DND-41 (cell line): ENCODE measurements at regions not wholly inside any gene's neighbourhood (a gene's known extent, or its start where the extent isn't known, plus 50 kb on each side); places are given as distances from the start of the nearest gene placed in this dataset.

Source experiments
- ATAC-seq: fragments of 200-7000 bp; cut with Tn5 transposase; 3 replicates; pipeline ENCODE4 v1.9.1; 2021; ENCODE audit warnings: low read depth; ENCODE audit not compliant: insufficient read depth
- DNase-seq: peaks from one replicate; pipeline ENCODE4 v3.0.0-alpha.2; 2020
- H2AFZ ChIP-seq: 2 replicates; pipeline ENCODE4 v1.6.0; 2012; ENCODE audit warnings: low read depth, low read length
- H3K27ac ChIP-seq: 2 replicates; pipeline ENCODE4 v1.5.1; 2012; ENCODE audit warnings: low read length, inconsistent platforms
- H3K27me3 ChIP-seq: fragments of 200-600 bp; sonication (generic); 2 replicates; pipeline ENCODE4 v1.6.0; 2012; ENCODE audit warnings: low read length, mild to moderate bottlenecking, inconsistent platforms; ENCODE audit not compliant: insufficient read depth, poor library complexity
- H3K36me3 ChIP-seq: 2 replicates; pipeline ENCODE4 v1.5.1; 2012; ENCODE audit warnings: low read length, inconsistent platforms; ENCODE audit not compliant: insufficient read depth
- H3K4me1 ChIP-seq: 2 replicates; pipeline ENCODE4 v1.5.1; 2012; ENCODE audit warnings: mild to moderate bottlenecking, low read length; ENCODE audit not compliant: insufficient read depth
- H3K4me2 ChIP-seq: 2 replicates; pipeline ENCODE4 v1.6.0; 2012; ENCODE audit warnings: mild to moderate bottlenecking, moderate library complexity, low read length, inconsistent platforms; ENCODE audit not compliant: insufficient read depth
- H3K4me3 ChIP-seq, 2 experiments: fragments of 200-600 bp in 1 of 2; shearing (Covaris generic) in 1 of 2; 2 replicates each; pipeline ENCODE4 v1.5.1; 2012 to 2016; ENCODE audit warnings: inconsistent platforms in 2 of 2, low read length in 2 of 2, mild to moderate bottlenecking in 2 of 2, low read depth in 1 of 2, moderate library complexity in 1 of 2
- H3K79me2 ChIP-seq: 2 replicates; pipeline ENCODE4 v1.6.0; 2012; ENCODE audit warnings: low read length, inconsistent platforms; ENCODE audit not compliant: insufficient read depth
- H3K9ac ChIP-seq: 2 replicates; pipeline ENCODE4 v1.6.0; 2012; ENCODE audit warnings: low read depth, mild to moderate bottlenecking, inconsistent platforms, low read length, moderate library complexity
- H3K9me3 ChIP-seq: 2 replicates; pipeline ENCODE4 v1.5.1; 2012; ENCODE audit warnings: low read length, moderate library complexity, mild to moderate bottlenecking, inconsistent platforms; ENCODE audit not compliant: insufficient read depth, severe bottlenecking
- H4K20me1 ChIP-seq: 2 replicates; pipeline ENCODE4 v1.6.0; 2012; ENCODE audit warnings: low read length; ENCODE audit not compliant: insufficient read depth
- CTCF ChIP-seq: IDR thresholded peaks from 2 replicates; pipeline ENCODE4 v1.5.1; 2012; ENCODE audit warnings: borderline replicate concordance, low read length, moderate library complexity, mild to moderate bottlenecking; ENCODE audit not compliant: poor library complexity, severe bottlenecking; ENCODE audit errors: extremely low read depth
- EZH2 ChIP-seq: IDR thresholded peaks from 3 replicates; pipeline ENCODE4 v1.6.1; 2012; ENCODE audit warnings: borderline replicate concordance, low read depth, mild to moderate bottlenecking, moderate library complexity, low read length, inconsistent platforms; ENCODE audit not compliant: severe bottlenecking

- H3K9ac ChIP-seq, result no peak overlapping the region
- H3K36me3 ChIP-seq, result no peaks in the 10 kb centered on the region
- TF ChIP-seq EZH2 (no peak), CTCF (no peak)
- H3K27ac ChIP-seq, result no peak overlapping the region
- no peaks in the 10 kb centered on the region for H3K27me3 ChIP-seq
- H4K20me1 ChIP-seq, result no peaks in the 10 kb centered on the region
- ATAC-seq, result no peak
- no peaks in the 10 kb centered on the region for H3K4me1 ChIP-seq
- no peak overlapping the region for H2AFZ ChIP-seq
- H3K4me2 ChIP-seq, result no peak overlapping the region
- H3K79me2 ChIP-seq, result no peaks in the 10 kb centered on the region
- no peak for DNase-seq
- H3K9me3 ChIP-seq, result no peaks in the 10 kb centered on the region
- H3K4me3 ChIP-seq, result no peak overlapping the region
Observed at GRCh38 chr2:220506466-220506865, 879.0 kb downstream of the SLC4A3 start.

GRCh38 chr2:220509096-220509757 lies 881.8 kb downstream of the SLC4A3 start:
- Histone ChIP-seq H3K27me3 (no peaks in the 10 kb centered on the region), H3K9ac (no peak overlapping the region), H3K27ac (no peak overlapping the region), H3K4me2 (no peak overlapping the region), H4K20me1 (no peaks in the 10 kb centered on the region), H2AFZ (no peak overlapping the region), H3K9me3 (no peaks in the 10 kb centered on the region), H3K4me1 (no peaks in the 10 kb centered on the region), H3K36me3 (no peaks in the 10 kb centered on the region), H3K4me3 (no peak overlapping the region), H3K79me2 (no peaks in the 10 kb centered on the region)
- TF ChIP-seq EZH2, result no peak
- no peak for TF ChIP-seq CTCF
- ATAC-seq, result no peak
- DNase-seq, result no peak

GRCh38 chr2:220509966-220510365 lies 882.5 kb downstream of the SLC4A3 start:
- Histone ChIP-seq H3K9me3 (no peaks in the 10 kb centered on the region), H3K27me3 (no peaks in the 10 kb centered on the region), H3K9ac (no peak overlapping the region), H3K79me2 (no peaks in the 10 kb centered on the region), H4K20me1 (no peaks in the 10 kb centered on the region), H3K36me3 (no peaks in the 10 kb centered on the region), H3K4me1 (no peaks in the 10 kb centered on the region), H2AFZ (no peak overlapping the region), H3K4me3 (no peak overlapping the region), H3K4me2 (no peak overlapping the region), H3K27ac (no peak overlapping the region)
- TF ChIP-seq CTCF (no peak), EZH2 (no peak)
- ATAC-seq (no peak), DNase-seq (no peak)

GRCh38 chr2:220510668-220511067 lies 883.2 kb downstream of the SLC4A3 start:
- Histone ChIP-seq H3K27me3 (no peaks in the 10 kb centered on the region), H3K9me3 (no peaks in the 10 kb centered on the region), H2AFZ (no peak overlapping the region), H3K9ac (no peak overlapping the region), H3K27ac (no peak overlapping the region), H3K4me3 (no peak overlapping the region), H3K36me3 (no peaks in the 10 kb centered on the region), H3K79me2 (no peaks in the 10 kb centered on the region), H3K4me1 (no peaks in the 10 kb centered on the region), H4K20me1 (no peaks in the 10 kb centered on the region), H3K4me2 (no peak overlapping the region)
- no peak for ATAC-seq
- DNase-seq, result no peak
- TF ChIP-seq EZH2, result no peak
- no peak for TF ChIP-seq CTCF
